ENCODE measurements at regions not wholly inside any gene's neighbourhood (a gene's known extent, or its start where the extent isn't known, plus 50 kb on each side); places are given as distances from the start of the nearest gene placed in this dataset.

DNA sequence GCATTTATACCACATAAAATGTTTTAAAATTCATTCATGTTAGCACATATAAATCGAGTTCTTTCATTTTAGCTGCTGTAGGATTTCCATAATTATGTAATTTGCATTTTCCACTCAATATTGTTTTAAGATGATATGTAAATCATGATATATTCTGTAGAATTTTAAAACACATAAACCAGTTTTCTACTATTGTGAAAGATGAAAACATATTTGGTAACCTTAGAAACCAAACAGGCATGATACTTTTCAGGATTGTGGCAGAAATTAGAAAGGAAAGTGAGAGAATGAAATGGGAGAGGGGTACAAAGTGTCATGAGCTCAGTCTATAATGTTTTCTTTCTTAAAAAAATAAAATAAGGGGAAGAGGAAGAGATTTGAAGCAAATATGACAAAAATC, 269.3 kb downstream of the PPP1R3A start:
- FAIRE-seq: no peak
- ATAC-seq: no peak
- DNase-seq (ENCODE audit: low read depth, low spot score): no peak
- no peak overlapping the region for H3K4me2 ChIP-seq (ENCODE audit: control insufficient read depth, insufficient read depth)
- 0% methylated on average over 1 of the region's 1 CpG for WGBS (ENCODE audit: insufficient coverage, insufficient replicate concordance, low lambda C conversion rate, missing lambda C conversion rate)
- no peak overlapping the region for H3K9ac ChIP-seq (ENCODE audit: control insufficient read depth, insufficient read depth, low read length)
- no peak overlapping the region for H3K4me3 ChIP-seq
- H3K27me3 ChIP-seq (replicated peaks in 1 of 2; ENCODE audit: control insufficient read depth in 2 of 2, insufficient read depth in 2 of 2, low read length in 1 of 2): no peaks in the 10 kb centered on the region
- H3K79me2 ChIP-seq (ENCODE audit: control insufficient read depth, insufficient read depth, low read length): no peaks in the 10 kb centered on the region
- no peak overlapping the region for H2AFZ ChIP-seq (ENCODE audit: control insufficient read depth, low read depth, low read length)
- no peak overlapping the region for H3K27ac ChIP-seq (ENCODE audit: control insufficient read depth, insufficient read depth)
- intact Hi-C loops (cut with micrococcal nuclease; ENCODE audit: unreplicated experiment) (no loop called here), in situ Hi-C loops (cut with MboI) (no loop called here)
- no TSS peak for BruUV-seq (replicated peaks)
- no peaks in the 10 kb centered on the region for H3K36me3 ChIP-seq (ENCODE audit: control insufficient read depth in 2 of 2, insufficient read depth in 2 of 2, low read length in 1 of 2)
- POLR2A ChIA-PET: no interaction called here
- CTCF ChIA-PET: no interaction called here
- RAD21 ChIA-PET (ENCODE audit: unreplicated experiment): no interaction called here
- SMC1A ChIA-PET (ENCODE audit: uncharacterized antibody, unreplicated experiment): no interaction called here
- H3K9me3 ChIP-seq (replicated peaks; ENCODE audit: control insufficient read depth, insufficient read depth, low read length): no peaks in the 10 kb centered on the region
- H3K4me1 ChIP-seq (ENCODE audit: control insufficient read depth, insufficient read depth, low read length): no peaks in the 10 kb centered on the region
- H4K20me1 ChIP-seq (ENCODE audit: control insufficient read depth, insufficient read depth): no peaks in the 10 kb centered on the region
- TF ChIP-seq, protein P1, sequence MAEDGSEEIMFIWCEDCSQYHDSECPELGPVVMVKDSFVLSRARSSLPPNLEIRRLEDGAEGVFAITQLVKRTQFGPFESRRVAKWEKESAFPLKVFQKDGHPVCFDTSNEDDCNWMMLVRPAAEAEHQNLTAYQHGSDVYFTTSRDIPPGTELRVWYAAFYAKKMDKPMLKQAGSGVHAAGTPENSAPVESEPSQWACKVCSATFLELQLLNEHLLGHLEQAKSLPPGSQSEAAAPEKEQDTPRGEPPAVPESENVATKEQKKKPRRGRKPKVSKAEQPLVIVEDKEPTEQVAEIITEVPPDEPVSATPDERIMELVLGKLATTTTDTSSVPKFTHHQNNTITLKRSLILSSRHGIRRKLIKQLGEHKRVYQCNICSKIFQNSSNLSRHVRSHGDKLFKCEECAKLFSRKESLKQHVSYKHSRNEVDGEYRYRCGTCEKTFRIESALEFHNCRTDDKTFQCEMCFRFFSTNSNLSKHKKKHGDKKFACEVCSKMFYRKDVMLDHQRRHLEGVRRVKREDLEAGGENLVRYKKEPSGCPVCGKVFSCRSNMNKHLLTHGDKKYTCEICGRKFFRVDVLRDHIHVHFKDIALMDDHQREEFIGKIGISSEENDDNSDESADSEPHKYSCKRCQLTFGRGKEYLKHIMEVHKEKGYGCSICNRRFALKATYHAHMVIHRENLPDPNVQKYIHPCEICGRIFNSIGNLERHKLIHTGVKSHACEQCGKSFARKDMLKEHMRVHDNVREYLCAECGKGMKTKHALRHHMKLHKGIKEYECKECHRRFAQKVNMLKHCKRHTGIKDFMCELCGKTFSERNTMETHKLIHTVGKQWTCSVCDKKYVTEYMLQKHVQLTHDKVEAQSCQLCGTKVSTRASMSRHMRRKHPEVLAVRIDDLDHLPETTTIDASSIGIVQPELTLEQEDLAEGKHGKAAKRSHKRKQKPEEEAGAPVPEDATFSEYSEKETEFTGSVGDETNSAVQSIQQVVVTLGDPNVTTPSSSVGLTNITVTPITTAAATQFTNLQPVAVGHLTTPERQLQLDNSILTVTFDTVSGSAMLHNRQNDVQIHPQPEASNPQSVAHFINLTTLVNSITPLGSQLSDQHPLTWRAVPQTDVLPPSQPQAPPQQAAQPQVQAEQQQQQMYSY (CRISPR knock-in tag; IDR thresholded peaks at IDR 0.05): no peak
- no peak for TF ChIP-seq SMAD1 (IDR thresholded peaks at IDR 0.05; ENCODE audit: low read depth, partially characterized antibody)
- no peak for TF ChIP-seq POLR2AphosphoS5 (IDR thresholded peaks at IDR 0.05; ENCODE audit: low read length)
- TF ChIP-seq, protein P2, sequence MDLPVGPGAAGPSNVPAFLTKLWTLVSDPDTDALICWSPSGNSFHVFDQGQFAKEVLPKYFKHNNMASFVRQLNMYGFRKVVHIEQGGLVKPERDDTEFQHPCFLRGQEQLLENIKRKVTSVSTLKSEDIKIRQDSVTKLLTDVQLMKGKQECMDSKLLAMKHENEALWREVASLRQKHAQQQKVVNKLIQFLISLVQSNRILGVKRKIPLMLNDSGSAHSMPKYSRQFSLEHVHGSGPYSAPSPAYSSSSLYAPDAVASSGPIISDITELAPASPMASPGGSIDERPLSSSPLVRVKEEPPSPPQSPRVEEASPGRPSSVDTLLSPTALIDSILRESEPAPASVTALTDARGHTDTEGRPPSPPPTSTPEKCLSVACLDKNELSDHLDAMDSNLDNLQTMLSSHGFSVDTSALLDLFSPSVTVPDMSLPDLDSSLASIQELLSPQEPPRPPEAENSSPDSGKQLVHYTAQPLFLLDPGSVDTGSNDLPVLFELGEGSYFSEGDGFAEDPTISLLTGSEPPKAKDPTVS (IDR thresholded peaks at IDR 0.05; ENCODE audit: low read depth, low read length): no peak
- no peak for TF ChIP-seq ASH2L (IDR thresholded peaks at IDR 0.05; ENCODE audit: borderline replicate concordance, low read depth)
